ENCODE measurements at regions not wholly inside any gene's neighbourhood (a gene's known extent, or its start where the extent isn't known, plus 50 kb on each side); places are given as distances from the start of the nearest gene placed in this dataset.
A peak's percentile ranks its signal among the peaks of the same experiment; 100 is the strongest.

GRCh38 chr9:2565676-2566340, 55.8 kb upstream of the VLDLR start:
- TF ChIP-seq CTCF (IDR thresholded peaks at IDR 0.05; ENCODE audit: poor library complexity, severe bottlenecking) = no peak
- DNase-seq (ENCODE audit: low spot score) = no peak

GRCh38 chr9:2567922-2568321, 53.7 kb upstream of the VLDLR start:
- Histone ChIP-seq H3K4me3 (ENCODE audit: severe bottlenecking) (no peak overlapping the region), H3K27me3 (ENCODE audit: insufficient read depth, poor library complexity, severe bottlenecking) (no peaks in the 10 kb centered on the region), H3K9me3 (ENCODE audit: severe bottlenecking) (no peaks in the 10 kb centered on the region), H3K27ac (ENCODE audit: poor library complexity, severe bottlenecking) (no peak overlapping the region), H3K4me1 (ENCODE audit: insufficient read depth, poor library complexity, severe bottlenecking) (peaks cover 9% of the 10 kb centered on the region), H3K36me3 (ENCODE audit: low read depth) (no peaks in the 10 kb centered on the region)
- no peak for TF ChIP-seq CTCF (IDR thresholded peaks at IDR 0.05; ENCODE audit: poor library complexity, severe bottlenecking)
- ATAC-seq (ENCODE audit: low read depth) (no peak; the same call in 2 of the 3 replicates), DNase-seq (ENCODE audit: low spot score) (no peak)

More at GRCh38 chr9:2565676-2566340, 55.8 kb upstream of the VLDLR start:
- Histone ChIP-seq H3K4me1 (ENCODE audit: insufficient read depth, poor library complexity, severe bottlenecking) (peaks cover under 1% of the 10 kb centered on the region), H3K27me3 (ENCODE audit: insufficient read depth, poor library complexity, severe bottlenecking) (no peaks in the 10 kb centered on the region), H3K9me3 (ENCODE audit: severe bottlenecking) (no peaks in the 10 kb centered on the region), H3K4me3 (ENCODE audit: severe bottlenecking) (no peak overlapping the region), H3K36me3 (ENCODE audit: low read depth) (no peaks in the 10 kb centered on the region), H3K27ac (ENCODE audit: poor library complexity, severe bottlenecking) (no peak overlapping the region)
- no peak for ATAC-seq (ENCODE audit: low read depth)

GRCh38 chr9:2568689-2569088, 52.9 kb upstream of the VLDLR start:
- no peaks in the 10 kb centered on the region for H3K36me3 ChIP-seq (ENCODE audit: low read depth)
- ATAC-seq (ENCODE audit: low read depth) = no peak
- H3K9me3 ChIP-seq (ENCODE audit: severe bottlenecking) = no peaks in the 10 kb centered on the region
- H3K4me1 ChIP-seq (ENCODE audit: insufficient read depth, poor library complexity, severe bottlenecking) = peaks cover 9% of the 10 kb centered on the region
- DNase-seq (ENCODE audit: low spot score) = no peak
- H3K4me3 ChIP-seq (ENCODE audit: severe bottlenecking) = no peak overlapping the region
- H3K27me3 ChIP-seq (ENCODE audit: insufficient read depth, poor library complexity, severe bottlenecking) = no peaks in the 10 kb centered on the region
- no peak for TF ChIP-seq CTCF (IDR thresholded peaks at IDR 0.05; ENCODE audit: poor library complexity, severe bottlenecking)
- no peak overlapping the region for H3K27ac ChIP-seq (ENCODE audit: poor library complexity, severe bottlenecking)

GRCh38 chr9:2570615-2571479, 50.7 kb upstream of the VLDLR start:
- Histone ChIP-seq H3K27me3 (ENCODE audit: insufficient read depth, poor library complexity, severe bottlenecking) (no peaks in the 10 kb centered on the region), H3K36me3 (ENCODE audit: low read depth) (no peaks in the 10 kb centered on the region), H3K4me3 (ENCODE audit: severe bottlenecking) (no peak overlapping the region), H3K27ac (ENCODE audit: poor library complexity, severe bottlenecking) (no peak overlapping the region), H3K4me1 (ENCODE audit: insufficient read depth, poor library complexity, severe bottlenecking) (peaks cover 13% of the 10 kb centered on the region), H3K9me3 (ENCODE audit: severe bottlenecking) (no peaks in the 10 kb centered on the region)
- ATAC-seq (ENCODE audit: low read depth) (peak; percentile 62), DNase-seq (ENCODE audit: low spot score) (no peak)
- TF ChIP-seq CTCF (IDR thresholded peaks at IDR 0.05; ENCODE audit: poor library complexity, severe bottlenecking) = no peak

All from RWPE2 (cell line).